ENCODE measurements at regions not wholly inside any gene's neighbourhood (a gene's known extent, or its start where the extent isn't known, plus 50 kb on each side); places are given as distances from the start of the nearest gene placed in this dataset.

DNA sequence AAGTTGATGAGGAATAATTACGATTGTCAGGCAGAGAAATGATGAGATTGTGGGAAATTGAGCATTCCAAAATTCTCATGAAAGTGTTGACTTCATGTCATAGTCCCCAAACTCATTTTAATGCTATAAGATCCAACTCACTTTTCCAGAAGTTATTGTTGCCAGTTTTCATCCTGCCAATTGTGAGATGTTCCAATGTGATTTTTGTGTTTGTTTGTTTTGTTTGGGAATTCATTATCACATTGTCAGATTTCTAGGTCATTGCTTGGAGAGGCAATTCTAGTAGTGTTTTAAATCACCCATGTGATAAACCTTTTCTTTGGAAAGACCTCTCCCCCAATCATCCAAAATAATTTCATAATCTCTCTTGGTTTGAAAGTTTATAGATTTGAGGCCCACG is 86.0 kb upstream of the ACVR2A start:
- TF ChIP-seq, protein P1, sequence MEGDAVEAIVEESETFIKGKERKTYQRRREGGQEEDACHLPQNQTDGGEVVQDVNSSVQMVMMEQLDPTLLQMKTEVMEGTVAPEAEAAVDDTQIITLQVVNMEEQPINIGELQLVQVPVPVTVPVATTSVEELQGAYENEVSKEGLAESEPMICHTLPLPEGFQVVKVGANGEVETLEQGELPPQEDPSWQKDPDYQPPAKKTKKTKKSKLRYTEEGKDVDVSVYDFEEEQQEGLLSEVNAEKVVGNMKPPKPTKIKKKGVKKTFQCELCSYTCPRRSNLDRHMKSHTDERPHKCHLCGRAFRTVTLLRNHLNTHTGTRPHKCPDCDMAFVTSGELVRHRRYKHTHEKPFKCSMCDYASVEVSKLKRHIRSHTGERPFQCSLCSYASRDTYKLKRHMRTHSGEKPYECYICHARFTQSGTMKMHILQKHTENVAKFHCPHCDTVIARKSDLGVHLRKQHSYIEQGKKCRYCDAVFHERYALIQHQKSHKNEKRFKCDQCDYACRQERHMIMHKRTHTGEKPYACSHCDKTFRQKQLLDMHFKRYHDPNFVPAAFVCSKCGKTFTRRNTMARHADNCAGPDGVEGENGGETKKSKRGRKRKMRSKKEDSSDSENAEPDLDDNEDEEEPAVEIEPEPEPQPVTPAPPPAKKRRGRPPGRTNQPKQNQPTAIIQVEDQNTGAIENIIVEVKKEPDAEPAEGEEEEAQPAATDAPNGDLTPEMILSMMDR (IDR thresholded peaks at IDR 0.05) = no peak
- TF ChIP-seq POLR2AphosphoS5 (IDR thresholded peaks at IDR 0.05) (no peak), POLR2A (IDR thresholded peaks at IDR 0.05) (no peak)
